WERI-Rb-1 (cell line): ENCODE measurements at regions not wholly inside any gene's neighbourhood (a gene's known extent, or its start where the extent isn't known, plus 50 kb on each side); places are given as distances from the start of the nearest gene placed in this dataset.

Source experiments
- DNase-seq: peaks from one replicate; pipeline ENCODE4 v3.0.0-alpha.2; 2020
- H3K27ac ChIP-seq: fragments of 250-450 bp; sonication (Bioruptor Pico); 2 replicates; pipeline ENCODE4 v1.5.1; 2020; ENCODE audit warnings: mild to moderate bottlenecking, moderate library complexity
- H3K27me3 ChIP-seq: fragments of 250-450 bp; sonication (Bioruptor Pico); 2 replicates; pipeline ENCODE4 v1.5.1; 2021; ENCODE audit warnings: mild to moderate bottlenecking, low read depth, moderate library complexity; ENCODE audit not compliant: insufficient read depth, severe bottlenecking
- H3K36me3 ChIP-seq: fragments of 250-450 bp; sonication (Bioruptor Pico); 2 replicates; pipeline ENCODE4 v1.5.1; 2020; ENCODE audit warnings: mild to moderate bottlenecking, moderate library complexity
- H3K4me3 ChIP-seq: 2 replicates; pipeline ENCODE4 v1.5.1; 2011; ENCODE audit warnings: low read depth, mild to moderate bottlenecking, control low read depth, low read length
- H3K9me3 ChIP-seq: fragments of 250-450 bp; sonication (Bioruptor Pico); 2 replicates; pipeline ENCODE4 v1.5.1; 2021; ENCODE audit warnings: mild to moderate bottlenecking, moderate library complexity; ENCODE audit not compliant: severe bottlenecking
- CTCF ChIP-seq: IDR thresholded peaks from 2 replicates; pipeline ENCODE4 v1.5.1; 2011; ENCODE audit warnings: low read depth, mild to moderate bottlenecking, control low read depth, inconsistent platforms, low read length

DNA sequence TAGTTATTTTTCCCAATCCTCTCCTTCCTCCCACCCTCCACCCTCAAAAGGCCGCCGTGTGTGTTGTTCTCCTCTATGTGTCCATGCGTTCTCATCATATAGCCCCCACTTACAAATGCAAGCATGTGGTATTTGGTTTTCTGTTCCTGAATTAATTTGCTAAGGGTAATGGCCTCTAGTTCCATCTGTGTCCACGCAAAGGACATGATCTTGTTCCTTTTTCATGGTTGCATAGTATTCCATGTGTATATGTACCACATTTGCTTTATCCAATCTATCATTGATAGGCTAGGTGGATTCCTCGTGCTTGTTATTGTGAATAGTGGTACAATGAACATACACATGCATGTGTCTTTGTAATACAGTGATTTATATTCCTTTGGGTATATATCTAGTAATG is 1193.7 kb downstream of the RPA4 start:
- no peak for TF ChIP-seq CTCF
- H3K27ac ChIP-seq: no peak overlapping the region
- H3K36me3 ChIP-seq: no peaks in the 10 kb centered on the region
- H3K27me3 ChIP-seq: no peaks in the 10 kb centered on the region
- no peak for DNase-seq
- H3K9me3 ChIP-seq: no peaks in the 10 kb centered on the region
- H3K4me3 ChIP-seq: no peak overlapping the region

GRCh38 chrX:98111684-98112083 is 1228.0 kb downstream of the RPA4 start:
- peaks cover 4% of the 10 kb centered on the region for H3K27me3 ChIP-seq
- H3K9me3 ChIP-seq: no peaks in the 10 kb centered on the region
- no peaks in the 10 kb centered on the region for H3K36me3 ChIP-seq
- no peak for TF ChIP-seq CTCF
- DNase-seq: no peak
- H3K27ac ChIP-seq: no peak overlapping the region
- no peak overlapping the region for H3K4me3 ChIP-seq

DNA sequence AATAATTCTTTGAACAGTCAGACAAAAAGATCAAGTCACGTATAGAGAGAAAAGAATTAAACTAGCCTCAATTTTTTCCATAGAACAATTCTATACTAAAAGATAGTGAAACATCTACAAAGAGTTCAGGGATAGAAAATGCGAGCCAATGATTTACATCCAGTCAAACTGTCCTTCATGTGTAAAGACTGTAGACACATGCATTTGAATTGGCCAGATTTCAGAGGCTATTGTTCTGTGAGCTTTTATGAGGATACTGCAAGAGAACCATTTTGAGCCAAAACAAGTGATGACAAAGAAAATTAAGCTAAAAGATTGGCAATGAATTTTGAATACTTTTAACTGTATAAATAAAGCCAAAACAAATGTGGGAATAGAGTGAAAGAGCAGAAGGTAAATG is 1230.3 kb downstream of the RPA4 start:
- no peak overlapping the region for H3K27ac ChIP-seq

DNA sequence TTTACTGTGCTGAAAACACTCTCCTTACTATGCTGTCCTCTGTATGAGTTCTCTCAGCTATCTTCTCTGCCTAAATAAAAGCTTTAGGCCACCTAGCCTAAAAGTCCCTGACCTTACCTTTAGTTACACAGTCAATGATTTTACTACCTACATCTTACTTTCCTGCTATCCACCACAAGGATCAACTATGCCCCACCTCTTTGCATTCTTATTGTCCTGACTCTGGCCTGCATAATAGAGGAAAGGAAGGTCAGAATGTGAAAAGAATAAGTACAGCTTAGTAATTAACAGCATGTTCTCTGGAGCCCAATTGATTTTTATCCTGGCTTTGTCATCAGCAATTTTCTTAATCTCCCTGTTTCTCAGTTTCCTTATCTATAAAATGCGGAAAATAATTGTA is 1257.8 kb downstream of the RPA4 start:
- no peak overlapping the region for H3K27ac ChIP-seq
- no peak for TF ChIP-seq CTCF
- H3K9me3 ChIP-seq: no peaks in the 10 kb centered on the region
- DNase-seq: no peak
- no peaks in the 10 kb centered on the region for H3K36me3 ChIP-seq
- no peak overlapping the region for H3K4me3 ChIP-seq
- peaks cover 4% of the 10 kb centered on the region for H3K27me3 ChIP-seq

More for the DNA sequence above, 1230.3 kb downstream of the RPA4 start:
- H3K4me3 ChIP-seq: no peak overlapping the region
- no peak for TF ChIP-seq CTCF
- H3K9me3 ChIP-seq: no peaks in the 10 kb centered on the region
- no peak for DNase-seq
- H3K36me3 ChIP-seq: no peaks in the 10 kb centered on the region
- peaks cover 4% of the 10 kb centered on the region for H3K27me3 ChIP-seq

- Histone ChIP-seq H3K27ac (no peak overlapping the region), H3K36me3 (no peaks in the 10 kb centered on the region), H3K9me3 (no peaks in the 10 kb centered on the region), H3K4me3 (no peak overlapping the region), H3K27me3 (peaks cover 2% of the 10 kb centered on the region)
- DNase-seq: no peak
- no peak for TF ChIP-seq CTCF
These were observed 1307.3 kb downstream of the RPA4 start for GRCh38 chrX:98191003-98191402.

DNA sequence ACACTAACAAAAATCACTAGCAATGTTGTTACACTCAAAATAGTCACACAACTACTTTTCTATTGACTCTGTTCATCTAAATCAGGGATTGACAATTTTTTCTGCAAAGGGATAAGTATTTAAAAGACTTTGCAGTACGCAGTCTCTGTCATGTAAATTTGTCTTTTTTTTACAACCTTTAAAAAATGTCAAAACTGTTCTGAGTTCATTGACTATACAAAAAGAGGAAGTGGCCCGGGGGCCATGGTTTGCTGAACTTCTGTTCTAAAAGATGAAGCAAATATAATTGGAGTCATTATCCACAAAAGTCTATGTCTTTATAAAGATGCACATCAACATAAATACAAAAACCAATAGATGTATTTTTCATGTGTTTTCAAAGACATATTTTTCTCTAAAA is 1310.3 kb downstream of the RPA4 start:
- Histone ChIP-seq H3K4me3 (no peak overlapping the region), H3K27me3 (peaks cover 2% of the 10 kb centered on the region)
- DNase-seq: no peak

More for the DNA sequence above, 1310.3 kb downstream of the RPA4 start:
- peaks cover 4% of the 10 kb centered on the region for H3K9me3 ChIP-seq
- no peak overlapping the region for H3K27ac ChIP-seq
- no peaks in the 10 kb centered on the region for H3K36me3 ChIP-seq
- TF ChIP-seq CTCF: no peak
